IMR-90 (cell line): ENCODE measurements at regions not wholly inside any gene's neighbourhood (a gene's known extent, or its start where the extent isn't known, plus 50 kb on each side); places are given as distances from the start of the nearest gene placed in this dataset.

Source experiments
- ATAC-seq: fragments of 200-7000 bp; cut with Tn5 transposase; 2 replicates; pipeline ENCODE4 v1.9.1; 2020; ENCODE audit warnings: low read depth, mild to moderate bottlenecking, moderate library complexity
- BruUV-seq: library from RNA; stranded (reverse); fragments of 400-500 nt; replicated peaks from 2 replicates; lab custom pipeline; 2021; lab: Mats Ljungman, UMichigan
- CTCF ChIA-PET: fragments of 300-600 bp; formaldehyde crosslinking; extraction: SDS; loops from one replicate; lab custom pipeline; 2021; ENCODE audit warnings: antibody characterized with exemption; lab: Yijun Ruan, JAX
- POLR2A ChIA-PET: fragments of 300-600 bp; sonication (Branson Sonifier 250); formaldehyde crosslinking; loops from one replicate; lab custom pipeline; 2022; ENCODE audit warnings: antibody characterized with exemption; ENCODE audit not compliant: unreplicated experiment; lab: Charles Lee
- DNase-seq: peaks from one replicate; pipeline ENCODE4 v3.0.0; 2013
- H2AFZ ChIP-seq: replicated peaks from 2 replicates; pipeline ENCODE3; 2013; ENCODE audit warnings: low read length, mild to moderate bottlenecking; ENCODE audit not compliant: poor library complexity
- H2AK5ac ChIP-seq: 2 replicates; pipeline ENCODE4 v1.6.1; 2013; ENCODE audit warnings: low read depth, low read length, inconsistent platforms
- H2AK9ac ChIP-seq: replicated peaks from 2 replicates; pipeline ENCODE3; 2013; ENCODE audit warnings: mild to moderate bottlenecking, low read depth, low read length, moderate library complexity; ENCODE audit not compliant: poor library complexity
- H2BK120ac ChIP-seq: 2 replicates; pipeline ENCODE4 v1.6.1; 2013; ENCODE audit warnings: low read depth, low read length, inconsistent platforms
- H2BK15ac ChIP-seq: 3 replicates; pipeline ENCODE4 v1.6.1; 2013; ENCODE audit warnings: low read depth, low read length, inconsistent platforms
- H2BK20ac ChIP-seq: 2 replicates; pipeline ENCODE4 v1.6.1; 2013; ENCODE audit warnings: low read depth, mild to moderate bottlenecking, inconsistent platforms, low read length, moderate library complexity
- H2BK5ac ChIP-seq: 2 replicates; pipeline ENCODE4 v1.6.1; 2013; ENCODE audit warnings: mild to moderate bottlenecking, low read depth, low read length, inconsistent platforms; ENCODE audit not compliant: poor library complexity, severe bottlenecking
- H3K14ac ChIP-seq: replicated peaks from 2 replicates; pipeline ENCODE4 v1.6.1; 2013; ENCODE audit warnings: low read depth, low read length, inconsistent platforms
- H3K18ac ChIP-seq: 2 replicates; pipeline ENCODE4 v1.6.1; 2013; ENCODE audit warnings: low read depth, low read length, control low read depth
- H3K23ac ChIP-seq: 2 replicates; pipeline ENCODE4 v1.6.1; 2013; ENCODE audit warnings: low read depth, low read length, inconsistent platforms
- H3K27ac ChIP-seq: 2 replicates; pipeline ENCODE4 v1.5.1; 2013; ENCODE audit warnings: mild to moderate bottlenecking, control low read depth, low read length; ENCODE audit not compliant: insufficient read depth
- H3K27me3 ChIP-seq: 2 replicates; pipeline ENCODE4 v1.6.1; 2013; ENCODE audit warnings: low read length; ENCODE audit not compliant: control insufficient read depth, insufficient read depth
- H3K36me3 ChIP-seq: 2 replicates; pipeline ENCODE4 v1.6.1; 2013; ENCODE audit warnings: low read length, mixed read lengths; ENCODE audit not compliant: control insufficient read depth, insufficient read depth
- H3K4ac ChIP-seq: 2 replicates; pipeline ENCODE4 v1.6.1; 2013; ENCODE audit warnings: low read depth, low read length, inconsistent platforms
- H3K4me1 ChIP-seq: 2 replicates; pipeline ENCODE4 v1.6.1; 2013; ENCODE audit warnings: low read length, mixed read lengths; ENCODE audit not compliant: control insufficient read depth, insufficient read depth
- H3K4me2 ChIP-seq: 2 replicates; pipeline ENCODE4 v1.6.1; 2013; ENCODE audit warnings: low read depth, mild to moderate bottlenecking, control low read depth, low read length, moderate library complexity
- H3K4me3 ChIP-seq: 2 replicates; pipeline ENCODE4 v1.5.1; 2013; ENCODE audit warnings: low read depth, mild to moderate bottlenecking, control low read depth, low read length, moderate library complexity; ENCODE audit not compliant: insufficient read depth
- H3K56ac ChIP-seq: 2 replicates; pipeline ENCODE4 v1.6.1; 2013; ENCODE audit warnings: low read length, inconsistent platforms; ENCODE audit not compliant: insufficient read depth; ENCODE audit errors: extremely low read depth
- H3K79me1 ChIP-seq, 2 experiments: 2 replicates each; pipeline ENCODE4 v1.6.1; 2013; ENCODE audit warnings: low read length in 2 of 2, inconsistent platforms in 1 of 2, low read depth in 1 of 2
- H3K9ac ChIP-seq: 2 replicates; pipeline ENCODE4 v1.6.1; 2013; ENCODE audit warnings: low read depth, low read length, control low read depth
- H3K9me1 ChIP-seq: 2 replicates; pipeline ENCODE4 v1.6.1; 2013; ENCODE audit warnings: low read length, inconsistent platforms; ENCODE audit not compliant: insufficient read depth
- H3K9me3 ChIP-seq: 2 replicates; pipeline ENCODE4 v1.6.1; 2013; ENCODE audit warnings: low read length; ENCODE audit not compliant: control insufficient read depth, insufficient read depth
- H4K20me1 ChIP-seq: 2 replicates; pipeline ENCODE4 v1.6.1; 2013; ENCODE audit warnings: low read length, inconsistent platforms; ENCODE audit not compliant: insufficient read depth
- H4K5ac ChIP-seq: 2 replicates; pipeline ENCODE4 v1.6.1; 2013; ENCODE audit warnings: mild to moderate bottlenecking, low read depth, low read length, control low read depth
- H4K8ac ChIP-seq, 2 experiments: 2 replicates each; pipeline ENCODE4 v1.6.1; 2013; ENCODE audit warnings: low read depth in 2 of 2, low read length in 2 of 2, control low read depth in 1 of 2, inconsistent platforms in 1 of 2
- H4K91ac ChIP-seq: 2 replicates; pipeline ENCODE4 v1.6.1; 2013; ENCODE audit warnings: low read depth, low read length, inconsistent platforms; ENCODE audit not compliant: insufficient read depth
- BHLHE40 ChIP-seq: fragments of 150-350 bp; IDR thresholded peaks from 2 replicates; pipeline ENCODE4 v1.6.1; 2016; ENCODE audit warnings: mild to moderate bottlenecking, low read depth, low read length
- CEBPB ChIP-seq: IDR thresholded peaks from 2 replicates; pipeline ENCODE4 v1.6.1; 2012; ENCODE audit warnings: low read depth, low read length, improper control_type of control experiment
- CHD1 ChIP-seq: IDR thresholded peaks from 2 replicates; pipeline ENCODE4 v1.6.1; 2012; ENCODE audit warnings: low read depth, low read length, improper control_type of control experiment
- ELK1 ChIP-seq: fragments of 150-350 bp; IDR thresholded peaks from 2 replicates; pipeline ENCODE4 v1.6.1; 2016; ENCODE audit warnings: low read depth, mild to moderate bottlenecking, low read length, moderate library complexity, borderline replicate concordance
- FOS ChIP-seq: fragments of 150-350 bp; IDR thresholded peaks from 2 replicates; pipeline ENCODE4 v1.6.1; 2016; ENCODE audit warnings: low read depth, low read length
- MAFK ChIP-seq: IDR thresholded peaks from 2 replicates; pipeline ENCODE4 v1.6.1; 2012; ENCODE audit warnings: low read depth, low read length, improper control_type of control experiment
- MAZ ChIP-seq: IDR thresholded peaks from 2 replicates; pipeline ENCODE4 v1.6.1; 2012; ENCODE audit warnings: low read depth, mild to moderate bottlenecking, low read length, improper control_type of control experiment, moderate library complexity, borderline replicate concordance
- MXI1 ChIP-seq: IDR thresholded peaks from 2 replicates; pipeline ENCODE4 v1.6.1; 2012; ENCODE audit warnings: low read depth, mild to moderate bottlenecking, low read length, moderate library complexity, borderline replicate concordance
- NFE2L2 ChIP-seq: fragments of 150-350 bp; IDR thresholded peaks from 2 replicates; pipeline ENCODE4 v1.6.1; 2016; ENCODE audit warnings: low read depth, mild to moderate bottlenecking, low read length
- POLR2A ChIP-seq: IDR thresholded peaks from 2 replicates; pipeline ENCODE4 v1.6.1; 2012; ENCODE audit warnings: mild to moderate bottlenecking, low read depth, low read length
- RAD21 ChIP-seq: IDR thresholded peaks from 2 replicates; pipeline ENCODE4 v1.6.1; 2012; ENCODE audit warnings: low read length, improper control_type of control experiment
- RCOR1 ChIP-seq: IDR thresholded peaks from 2 replicates; pipeline ENCODE4 v1.6.1; 2012; ENCODE audit warnings: mild to moderate bottlenecking, low read length, improper control_type of control experiment; ENCODE audit not compliant: insufficient replicate concordance
- RFX5 ChIP-seq: IDR thresholded peaks from 2 replicates; pipeline ENCODE4 v1.8.0; 2012; ENCODE audit warnings: low read depth, mild to moderate bottlenecking, low read length, moderate library complexity
- SMC3 ChIP-seq: fragments of 150-350 bp; IDR thresholded peaks from 2 replicates; pipeline ENCODE4 v1.6.1; 2016; ENCODE audit warnings: low read depth, mild to moderate bottlenecking, antibody characterized with exemption, low read length, moderate library complexity
- WGBS, 2 experiments: methylation state at CpG; one replicate each; pipeline versions ENCODE4 v1.1.5 to v1.1.7; 2013; ENCODE audit warnings: missing lambda C conversion rate in 2 of 2; ENCODE audit not compliant: insufficient read length in 1 of 2; ENCODE audit errors: extremely low coverage in 2 of 2; 5-methylcytosine and 5-hydroxymethylcytosine counted together
- dilution Hi-C: fragments of 300-500 bp; cut with HindIII; formaldehyde crosslinking; loops from one replicate; pipeline ENCODE4 v1.14.3; 2018; ENCODE audit warnings: low sequenced_read_pairs; ENCODE audit not compliant: unreplicated experiment
- in situ Hi-C: fragments of 300-500 bp; cut with MboI; formaldehyde crosslinking; loops from 3 replicates; pipeline ENCODE4 v1.14.3; 2019; ENCODE audit warnings: low sequenced_read_pairs, inconsistent platforms, mixed read lengths
- intact Hi-C: fragments of 100-400 bp; cut with micrococcal nuclease; formaldehyde crosslinking; loops from 2 replicates; pipeline ENCODE4 v1.10.0; 2022
- TF ChIP-seq, protein P1 (sequence below): fragments of 150-350 bp; IDR thresholded peaks from 2 replicates; pipeline ENCODE4 v1.6.1; 2017; ENCODE audit warnings: mild to moderate bottlenecking, antibody characterized with exemption, low read length, low read depth
- TF ChIP-seq, protein P2 (sequence below): conservative IDR thresholded peaks from 2 replicates; pipeline ENCODE4 v1.5.1; 2012; ENCODE audit warnings: mild to moderate bottlenecking, low read depth, low read length, improper control_type of control experiment

GRCh38 chr6:104046426-104046825, 813.3 kb downstream of the HACE1 start:
- intact Hi-C loops = no loop called here
- no peak overlapping the region for H3K23ac ChIP-seq
- no peak overlapping the region for H2AK5ac ChIP-seq
- H4K20me1 ChIP-seq = no peaks in the 10 kb centered on the region
- H2AFZ ChIP-seq = no peak overlapping the region
- in situ Hi-C loops = no loop called here
- no peak overlapping the region for H3K4me3 ChIP-seq
- no peaks in the 10 kb centered on the region for H3K27me3 ChIP-seq
- H2BK20ac ChIP-seq = no peak overlapping the region
- dilution Hi-C loops = no loop called here
- no peak overlapping the region for H2BK15ac ChIP-seq
- CTCF ChIA-PET = no interaction called here
- H2BK120ac ChIP-seq = no peak overlapping the region
- H3K4me1 ChIP-seq = no peaks in the 10 kb centered on the region
- H4K91ac ChIP-seq = no peak overlapping the region
- no peak overlapping the region for H2AK9ac ChIP-seq
- no peaks in the 10 kb centered on the region for H3K36me3 ChIP-seq
- no peak overlapping the region for H4K5ac ChIP-seq
- no peak overlapping the region for H3K4ac ChIP-seq
- no peak overlapping the region for H3K9ac ChIP-seq
- H3K4me2 ChIP-seq = no peak overlapping the region
- WGBS, 2 experiments = no CpG with 5 or more reads among the region's 2 CpGs
- DNase-seq = no peak
- H3K9me3 ChIP-seq = peaks cover 2% of the 10 kb centered on the region; the same call in 1 of the 2 replicates
- H3K14ac ChIP-seq = no peak overlapping the region
- no peaks in the 10 kb centered on the region for H3K9me1 ChIP-seq
- H3K56ac ChIP-seq = no peak overlapping the region
- POLR2A ChIA-PET = no interaction called here
- H2BK5ac ChIP-seq = no peak overlapping the region
- no peak overlapping the region for H3K27ac ChIP-seq
- BruUV-seq = no TSS peak
- H3K18ac ChIP-seq = no peak overlapping the region
- no peaks in the 10 kb centered on the region for H3K79me1 ChIP-seq
- TF ChIP-seq CHD1 (no peak), CEBPB (no peak), MAFK (no peak), MXI1 (no peak), POLR2A (no peak), BHLHE40 (no peak), FOS (no peak), SMC3 (no peak), ELK1 (no peak), NFE2L2 (no peak), RCOR1 (no peak), MAZ (no peak), RAD21 (no peak), RFX5 (no peak)
- TF ChIP-seq, protein P1, sequence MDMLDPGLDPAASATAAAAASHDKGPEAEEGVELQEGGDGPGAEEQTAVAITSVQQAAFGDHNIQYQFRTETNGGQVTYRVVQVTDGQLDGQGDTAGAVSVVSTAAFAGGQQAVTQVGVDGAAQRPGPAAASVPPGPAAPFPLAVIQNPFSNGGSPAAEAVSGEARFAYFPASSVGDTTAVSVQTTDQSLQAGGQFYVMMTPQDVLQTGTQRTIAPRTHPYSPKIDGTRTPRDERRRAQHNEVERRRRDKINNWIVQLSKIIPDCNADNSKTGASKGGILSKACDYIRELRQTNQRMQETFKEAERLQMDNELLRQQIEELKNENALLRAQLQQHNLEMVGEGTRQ = no peak
- TF ChIP-seq, protein P2, sequence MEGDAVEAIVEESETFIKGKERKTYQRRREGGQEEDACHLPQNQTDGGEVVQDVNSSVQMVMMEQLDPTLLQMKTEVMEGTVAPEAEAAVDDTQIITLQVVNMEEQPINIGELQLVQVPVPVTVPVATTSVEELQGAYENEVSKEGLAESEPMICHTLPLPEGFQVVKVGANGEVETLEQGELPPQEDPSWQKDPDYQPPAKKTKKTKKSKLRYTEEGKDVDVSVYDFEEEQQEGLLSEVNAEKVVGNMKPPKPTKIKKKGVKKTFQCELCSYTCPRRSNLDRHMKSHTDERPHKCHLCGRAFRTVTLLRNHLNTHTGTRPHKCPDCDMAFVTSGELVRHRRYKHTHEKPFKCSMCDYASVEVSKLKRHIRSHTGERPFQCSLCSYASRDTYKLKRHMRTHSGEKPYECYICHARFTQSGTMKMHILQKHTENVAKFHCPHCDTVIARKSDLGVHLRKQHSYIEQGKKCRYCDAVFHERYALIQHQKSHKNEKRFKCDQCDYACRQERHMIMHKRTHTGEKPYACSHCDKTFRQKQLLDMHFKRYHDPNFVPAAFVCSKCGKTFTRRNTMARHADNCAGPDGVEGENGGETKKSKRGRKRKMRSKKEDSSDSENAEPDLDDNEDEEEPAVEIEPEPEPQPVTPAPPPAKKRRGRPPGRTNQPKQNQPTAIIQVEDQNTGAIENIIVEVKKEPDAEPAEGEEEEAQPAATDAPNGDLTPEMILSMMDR = no peak
- H4K8ac ChIP-seq = no peak overlapping the region
- ATAC-seq = no peak
